ENCODE measurements at regions not wholly inside any gene's neighbourhood (a gene's known extent, or its start where the extent isn't known, plus 50 kb on each side); places are given as distances from the start of the nearest gene placed in this dataset.

DNA sequence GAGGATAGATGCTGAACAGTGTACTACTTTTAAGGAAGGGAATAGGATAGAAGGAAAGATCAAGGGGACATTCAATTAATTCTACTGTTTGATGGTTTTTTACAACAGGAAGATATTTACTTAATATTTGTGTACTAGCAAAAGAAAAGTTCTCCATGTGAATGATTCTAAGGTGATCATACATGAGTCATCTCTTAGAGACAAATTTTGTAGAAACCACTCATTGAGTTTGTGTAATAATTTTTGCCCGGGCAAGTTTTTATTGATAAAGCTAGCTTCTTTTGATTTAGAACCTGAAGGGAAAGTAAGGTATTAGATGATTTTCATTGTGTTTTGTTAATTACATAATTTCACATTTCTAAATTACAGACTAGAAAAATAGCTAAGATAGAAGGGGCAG, 172.8 kb upstream of the PSMD7 start:
- TF ChIP-seq CTCF (IDR thresholded peaks at IDR 0.05; ENCODE audit: poor library complexity) (no peak), EZH2phosphoT487 (IDR thresholded peaks at IDR 0.05; ENCODE audit: low read depth, severe bottlenecking, unreplicated experiment) (no peak), EZH2 (IDR thresholded peaks at IDR 0.05; ENCODE audit: borderline replicate concordance) (no peak)
